ENCODE measurements at regions not wholly inside any gene's neighbourhood (a gene's known extent, or its start where the extent isn't known, plus 50 kb on each side); places are given as distances from the start of the nearest gene placed in this dataset.
"Not testable (repeated sequence)": the region's sequence is repeated elsewhere in the genome, so short reads cannot be mapped to it uniquely, and the experiment has no call there.

DNA sequence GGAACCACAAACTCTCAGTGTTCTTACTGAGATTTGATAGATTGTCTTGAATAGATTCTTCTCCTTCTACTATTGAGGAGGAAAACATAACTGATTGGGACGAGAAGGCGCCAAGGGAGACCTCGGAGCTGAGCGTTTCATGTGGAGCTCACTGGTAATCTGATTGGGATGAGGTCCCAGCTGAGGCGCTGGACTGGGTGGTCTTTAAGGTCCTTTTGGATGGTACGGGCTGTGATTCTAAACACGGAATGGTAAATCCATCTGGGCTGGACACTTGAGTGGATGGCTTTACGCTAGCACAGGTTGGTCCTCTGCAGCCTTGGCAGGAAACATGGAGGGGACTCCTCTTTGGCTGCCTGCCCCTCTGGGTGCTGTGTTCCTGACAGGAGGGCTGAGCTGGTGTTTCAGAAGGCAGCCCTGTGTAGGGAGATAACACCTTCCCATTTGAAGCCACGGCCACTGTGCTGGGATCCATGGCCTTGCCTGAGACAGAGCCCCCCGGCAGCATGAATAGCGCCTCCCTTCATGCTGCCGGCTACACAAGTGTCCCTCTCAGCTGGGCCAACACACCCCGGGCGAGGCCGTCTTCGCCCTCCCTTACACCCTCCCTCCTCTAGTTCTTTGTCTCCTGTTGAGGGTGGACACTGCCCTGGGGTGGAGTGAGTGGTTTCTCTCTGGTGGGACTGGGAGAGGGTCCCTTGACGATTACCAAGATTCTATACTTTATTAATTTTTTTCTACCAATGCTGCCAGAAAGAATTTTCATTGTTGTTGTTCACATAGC lies 203.2 kb upstream of the SHH start:
- H3K36me3 ChIP-seq (ENCODE audit: control insufficient read depth, insufficient read depth, low read length), result no peaks in the 10 kb centered on the region
- FAIRE-seq (no peak), DNase-seq (ENCODE audit: low read depth) (no peak)
- no peaks in the 10 kb centered on the region for H3K27me3 ChIP-seq (ENCODE audit: control insufficient read depth, insufficient read depth, low read length)
- no peak overlapping the region for H3K4me3 ChIP-seq (ENCODE audit: low read depth, low read length)
- TF ChIP-seq, protein P1, sequence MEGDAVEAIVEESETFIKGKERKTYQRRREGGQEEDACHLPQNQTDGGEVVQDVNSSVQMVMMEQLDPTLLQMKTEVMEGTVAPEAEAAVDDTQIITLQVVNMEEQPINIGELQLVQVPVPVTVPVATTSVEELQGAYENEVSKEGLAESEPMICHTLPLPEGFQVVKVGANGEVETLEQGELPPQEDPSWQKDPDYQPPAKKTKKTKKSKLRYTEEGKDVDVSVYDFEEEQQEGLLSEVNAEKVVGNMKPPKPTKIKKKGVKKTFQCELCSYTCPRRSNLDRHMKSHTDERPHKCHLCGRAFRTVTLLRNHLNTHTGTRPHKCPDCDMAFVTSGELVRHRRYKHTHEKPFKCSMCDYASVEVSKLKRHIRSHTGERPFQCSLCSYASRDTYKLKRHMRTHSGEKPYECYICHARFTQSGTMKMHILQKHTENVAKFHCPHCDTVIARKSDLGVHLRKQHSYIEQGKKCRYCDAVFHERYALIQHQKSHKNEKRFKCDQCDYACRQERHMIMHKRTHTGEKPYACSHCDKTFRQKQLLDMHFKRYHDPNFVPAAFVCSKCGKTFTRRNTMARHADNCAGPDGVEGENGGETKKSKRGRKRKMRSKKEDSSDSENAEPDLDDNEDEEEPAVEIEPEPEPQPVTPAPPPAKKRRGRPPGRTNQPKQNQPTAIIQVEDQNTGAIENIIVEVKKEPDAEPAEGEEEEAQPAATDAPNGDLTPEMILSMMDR (IDR thresholded peaks at IDR 0.05; ENCODE audit: insufficient read depth, low read length, severe bottlenecking), result no peak

DNA sequence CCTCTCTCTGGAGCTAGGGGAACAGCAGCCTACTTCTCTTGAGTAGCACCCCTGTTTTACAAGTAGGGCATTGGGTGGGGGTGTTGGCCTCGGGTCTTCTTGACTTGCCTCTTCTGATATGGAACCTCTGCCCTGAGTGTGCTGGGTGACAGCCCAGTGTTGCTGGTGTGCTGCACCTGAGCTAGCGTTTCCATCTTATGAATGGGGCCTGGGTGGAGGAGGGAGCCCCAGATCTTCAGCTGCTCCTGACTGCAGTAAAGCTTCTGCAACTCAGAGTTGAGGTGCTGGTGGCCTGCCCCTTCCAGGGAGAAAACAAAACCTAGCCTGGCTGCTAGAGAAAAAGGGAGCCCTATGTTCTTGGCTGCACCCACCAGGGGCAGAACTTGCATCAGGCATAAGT lies 202.5 kb upstream of the SHH start:
- no peak overlapping the region for H3K4me3 ChIP-seq (ENCODE audit: low read depth, low read length)
- DNase-seq (ENCODE audit: low read depth) (no peak), FAIRE-seq (no peak)
- H3K27me3 ChIP-seq (ENCODE audit: control insufficient read depth, insufficient read depth, low read length), result no peaks in the 10 kb centered on the region
- TF ChIP-seq, protein P1 (IDR thresholded peaks at IDR 0.05; ENCODE audit: insufficient read depth, low read length, severe bottlenecking), result no peak
- no peaks in the 10 kb centered on the region for H3K36me3 ChIP-seq (ENCODE audit: control insufficient read depth, insufficient read depth, low read length)

DNA sequence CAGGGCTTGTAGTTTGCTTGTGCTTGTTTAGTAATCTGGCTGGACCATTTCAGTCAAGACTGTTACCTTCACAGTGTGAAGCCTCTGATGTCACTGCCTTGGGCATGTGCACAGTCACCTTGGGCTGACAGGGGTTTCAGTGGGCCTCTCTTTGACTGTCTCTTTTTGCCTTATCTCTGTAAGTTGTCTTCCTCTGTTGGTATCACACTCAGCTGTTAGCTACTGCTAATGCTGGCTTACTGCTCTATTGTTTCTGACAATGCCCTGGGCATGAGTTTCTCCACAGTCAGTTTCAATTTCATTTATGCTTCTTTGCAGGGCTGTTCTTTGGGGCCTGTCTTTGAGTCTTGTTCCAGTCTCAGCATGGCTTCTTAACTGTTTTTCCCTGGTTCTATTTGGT lies 201.9 kb upstream of the SHH start:
- no peak for DNase-seq (ENCODE audit: low read depth)
- Histone ChIP-seq H3K27me3 (ENCODE audit: control insufficient read depth, insufficient read depth, low read length) (no peaks in the 10 kb centered on the region), H3K4me3 (ENCODE audit: low read depth, low read length) (no peak overlapping the region), H3K36me3 (ENCODE audit: control insufficient read depth, insufficient read depth, low read length) (no peaks in the 10 kb centered on the region)
- TF ChIP-seq, protein P1 (IDR thresholded peaks at IDR 0.05; ENCODE audit: insufficient read depth, low read length, severe bottlenecking), result no peak
- no peak for FAIRE-seq

DNA sequence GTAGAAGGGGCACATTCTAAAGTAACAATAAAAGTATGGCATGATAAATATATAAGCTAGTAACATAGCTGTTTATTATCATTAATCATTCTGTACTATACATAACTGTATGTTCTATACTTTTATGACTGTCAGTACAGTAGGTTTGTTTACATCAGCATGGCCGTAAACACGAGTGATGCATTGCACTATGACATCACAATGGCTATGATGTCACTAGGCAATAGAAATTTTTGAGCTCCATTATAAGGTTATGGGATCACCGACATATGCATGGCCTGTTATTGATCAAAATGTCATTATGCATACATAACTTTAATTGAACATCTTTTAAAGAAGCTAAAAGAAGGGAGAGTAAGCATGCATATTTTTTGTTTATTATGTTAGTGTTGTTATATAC lies 200.1 kb upstream of the SHH start:
- TF ChIP-seq, protein P1 (IDR thresholded peaks at IDR 0.05; ENCODE audit: insufficient read depth, low read length, severe bottlenecking), result no peak
- no peak overlapping the region for H3K4me3 ChIP-seq (ENCODE audit: low read depth, low read length)
- no peaks in the 10 kb centered on the region for H3K27me3 ChIP-seq (ENCODE audit: control insufficient read depth, insufficient read depth, low read length)
- DNase-seq (ENCODE audit: low read depth) (no peak), FAIRE-seq (no peak)
- H3K36me3 ChIP-seq (ENCODE audit: control insufficient read depth, insufficient read depth, low read length), result no peaks in the 10 kb centered on the region

DNA sequence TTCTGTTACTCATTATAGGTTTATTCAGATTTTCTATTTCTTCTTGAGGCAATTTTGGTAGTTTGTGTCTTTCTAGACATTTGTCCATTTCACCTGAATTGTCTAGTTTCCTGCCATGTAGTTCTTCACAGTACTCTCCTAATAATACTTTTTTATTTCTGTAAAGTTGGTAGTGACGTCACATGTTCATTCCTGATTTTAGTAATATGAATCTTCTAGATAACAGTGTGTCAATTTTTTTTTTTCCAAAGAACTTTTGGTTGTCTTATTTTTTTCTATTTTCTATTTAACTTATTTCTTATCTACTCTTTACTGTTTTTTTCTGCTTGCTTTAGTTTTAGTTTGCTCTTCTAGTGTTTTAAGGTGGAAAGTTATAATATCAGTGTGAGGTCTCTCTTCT lies 197.3 kb upstream of the SHH start:
- no peak for FAIRE-seq
- no peaks in the 10 kb centered on the region for H3K27me3 ChIP-seq (ENCODE audit: control insufficient read depth, insufficient read depth, low read length)
- DNase-seq (ENCODE audit: low read depth), result no peak
- no peaks in the 10 kb centered on the region for H3K36me3 ChIP-seq (ENCODE audit: control insufficient read depth, insufficient read depth, low read length)
- H3K4me3 ChIP-seq (ENCODE audit: low read depth, low read length), result no peak overlapping the region
- TF ChIP-seq, protein P1 (IDR thresholded peaks at IDR 0.05; ENCODE audit: insufficient read depth, low read length, severe bottlenecking), result no peak

DNA sequence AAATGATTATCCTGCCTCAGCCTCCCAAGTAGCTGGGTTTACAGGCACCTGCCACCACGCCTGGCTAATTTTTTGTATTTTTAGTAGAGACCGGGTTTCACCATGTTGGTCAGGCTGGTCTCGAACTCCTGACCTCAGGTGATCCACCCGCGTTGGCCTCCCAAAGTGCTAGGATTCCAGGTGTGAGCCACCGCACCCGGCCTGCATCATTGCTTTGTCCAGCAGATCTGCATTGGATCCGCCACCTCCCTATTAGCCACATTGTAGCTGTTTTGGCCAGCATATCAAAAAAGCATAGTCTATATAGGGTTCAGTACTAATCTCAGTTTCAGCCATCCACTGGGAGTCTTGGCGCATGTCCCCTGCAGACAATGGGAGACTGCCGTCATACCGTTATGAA lies 194.6 kb upstream of the SHH start:
- H3K4me3 ChIP-seq (ENCODE audit: low read depth, low read length); H3K36me3 ChIP-seq (ENCODE audit: control insufficient read depth, insufficient read depth, low read length); H3K27me3 ChIP-seq (ENCODE audit: control insufficient read depth, insufficient read depth, low read length); FAIRE-seq; DNase-seq (ENCODE audit: low read depth): not testable (repeated sequence)

Measured in bronchial epithelial cell (primary cell).